Stomach (tissue), 4 donors: ENCODE measurements at regions not wholly inside any gene's neighbourhood (a gene's known extent, or its start where the extent isn't known, plus 50 kb on each side); places are given as distances from the start of the nearest gene placed in this dataset.

Experiments used
- EP300 ChIP-seq: sonication (generic); formaldehyde crosslinking; IDR thresholded peaks from one replicate; pipeline ENCODE4 v1.6.1; 2017; ENCODE audit warnings: antibody characterized with exemption
- POLR2A ChIP-seq, 4 donors: fragments of 450-650 bp; IDR thresholded peaks; one replicate each; pipeline ENCODE4 v1.6.1; 2016; ENCODE audit warnings: antibody characterized with exemption in 4 of 4, control low read depth in 2 of 4, mild to moderate bottlenecking in 1 of 4, moderate library complexity in 1 of 4
- POLR2AphosphoS5 ChIP-seq, 3 donors: sonication (generic); formaldehyde crosslinking; IDR thresholded peaks; one replicate each; pipeline ENCODE4 v1.6.1; 2016; ENCODE audit warnings: antibody characterized with exemption in 3 of 3
- TF ChIP-seq, protein P1 (sequence below), 7 experiments: fragments of 450-650 bp in 4 of 7; fragments of 200-600 bp in 3 of 7; sonication (generic) in 3 of 7; IDR thresholded peaks; one replicate each; pipeline ENCODE4 v1.5.1; 2016 to 2019; ENCODE audit warnings: antibody characterized with exemption in 7 of 7, control low read depth in 2 of 7, mild to moderate bottlenecking in 1 of 7

DNA sequence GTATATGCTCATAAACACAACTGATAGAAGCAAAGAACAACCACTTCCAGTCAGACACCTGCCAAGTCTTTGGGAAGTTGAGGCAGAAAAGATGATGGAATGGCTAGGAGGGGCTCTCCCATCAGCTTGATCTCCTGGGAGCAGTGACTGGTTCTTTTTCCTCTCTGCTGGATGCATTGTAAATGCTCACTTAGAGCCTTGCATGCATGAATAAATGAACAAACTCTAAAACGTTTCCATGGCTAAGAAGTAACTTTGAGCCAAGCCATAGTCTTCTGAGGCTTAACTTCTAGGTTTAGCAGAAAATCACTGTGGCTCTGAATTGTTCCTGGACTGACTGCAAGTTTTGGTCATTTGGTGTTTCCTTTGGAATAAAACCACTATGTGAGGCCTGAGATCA, 166.4 kb upstream of the CITED2 start:
- TF ChIP-seq, protein P1, sequence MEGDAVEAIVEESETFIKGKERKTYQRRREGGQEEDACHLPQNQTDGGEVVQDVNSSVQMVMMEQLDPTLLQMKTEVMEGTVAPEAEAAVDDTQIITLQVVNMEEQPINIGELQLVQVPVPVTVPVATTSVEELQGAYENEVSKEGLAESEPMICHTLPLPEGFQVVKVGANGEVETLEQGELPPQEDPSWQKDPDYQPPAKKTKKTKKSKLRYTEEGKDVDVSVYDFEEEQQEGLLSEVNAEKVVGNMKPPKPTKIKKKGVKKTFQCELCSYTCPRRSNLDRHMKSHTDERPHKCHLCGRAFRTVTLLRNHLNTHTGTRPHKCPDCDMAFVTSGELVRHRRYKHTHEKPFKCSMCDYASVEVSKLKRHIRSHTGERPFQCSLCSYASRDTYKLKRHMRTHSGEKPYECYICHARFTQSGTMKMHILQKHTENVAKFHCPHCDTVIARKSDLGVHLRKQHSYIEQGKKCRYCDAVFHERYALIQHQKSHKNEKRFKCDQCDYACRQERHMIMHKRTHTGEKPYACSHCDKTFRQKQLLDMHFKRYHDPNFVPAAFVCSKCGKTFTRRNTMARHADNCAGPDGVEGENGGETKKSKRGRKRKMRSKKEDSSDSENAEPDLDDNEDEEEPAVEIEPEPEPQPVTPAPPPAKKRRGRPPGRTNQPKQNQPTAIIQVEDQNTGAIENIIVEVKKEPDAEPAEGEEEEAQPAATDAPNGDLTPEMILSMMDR (IDR thresholded peaks at IDR 0.05) = no peak
- TF ChIP-seq POLR2AphosphoS5 (IDR thresholded peaks at IDR 0.05) (no peak), POLR2A (IDR thresholded peaks at IDR 0.05) (no peak), EP300 (no peak)
